GM18861 (cell line): ENCODE measurements at regions not wholly inside any gene's neighbourhood (a gene's known extent, or its start where the extent isn't known, plus 50 kb on each side); places are given as distances from the start of the nearest gene placed in this dataset.
"Not testable (repeated sequence)": the region's sequence is repeated elsewhere in the genome, so short reads cannot be mapped to it uniquely, and the experiment has no call there.

ENCODE experiments used
- ATAC-seq: cut with Tn5 transposase; IDR thresholded peaks from one replicate; pipeline ENCODE4 v1.9.1; 2021; ENCODE audit not compliant: unreplicated experiment

- ATAC-seq, result no peak
These were observed 560.0 kb downstream of the C6orf118 start for GRCh38 chr6:164749221-164750064.

GRCh38 chr6:164744301-164744700 is 565.1 kb downstream of the C6orf118 start:
- no peak for ATAC-seq

DNA sequence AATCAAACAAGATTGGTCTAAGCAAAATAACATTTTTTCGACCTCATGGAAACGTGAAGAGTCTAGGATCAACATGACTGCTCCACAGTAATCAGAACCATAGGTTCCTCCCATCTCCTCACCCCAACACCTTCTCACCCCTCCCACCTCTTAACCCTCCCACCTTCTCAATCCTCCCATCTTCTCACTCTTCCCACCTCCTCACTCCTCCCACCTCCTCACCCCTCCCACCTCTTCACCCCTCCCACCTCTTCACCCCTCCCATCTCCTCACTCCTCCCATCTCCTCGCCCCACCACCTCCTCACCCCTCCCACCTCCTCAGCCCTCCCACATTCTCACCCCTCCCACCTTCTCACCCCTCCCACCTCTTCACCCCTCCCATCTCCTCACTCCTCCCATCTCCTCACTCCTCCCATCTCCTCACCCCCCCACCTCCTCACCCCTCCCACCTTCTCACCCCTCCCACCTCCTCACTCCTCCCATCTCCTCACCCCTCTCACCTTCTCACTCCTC is 567.4 kb downstream of the C6orf118 start:
- ATAC-seq, result no peak

DNA sequence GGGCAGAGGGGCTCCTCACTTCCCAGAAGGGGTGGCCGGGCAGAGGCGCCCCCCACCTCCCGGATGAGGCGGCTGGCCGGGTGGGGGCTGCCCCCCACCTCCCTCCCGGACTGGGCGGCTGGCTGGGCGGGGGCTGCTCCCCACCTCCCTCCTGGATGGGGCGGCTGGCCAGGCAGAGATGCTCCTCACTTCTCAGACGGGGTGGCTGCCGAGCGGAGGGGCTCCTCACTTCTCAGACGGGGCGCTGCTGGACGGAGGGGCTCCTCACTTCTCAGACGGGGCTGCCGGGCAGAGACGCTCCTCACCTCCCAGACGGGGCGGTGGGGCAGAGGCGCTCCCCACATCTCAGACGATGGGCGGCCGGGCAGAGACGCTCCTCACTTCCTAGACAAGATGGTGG is 573.3 kb downstream of the C6orf118 start:
- ATAC-seq, result not testable (repeated sequence)

DNA sequence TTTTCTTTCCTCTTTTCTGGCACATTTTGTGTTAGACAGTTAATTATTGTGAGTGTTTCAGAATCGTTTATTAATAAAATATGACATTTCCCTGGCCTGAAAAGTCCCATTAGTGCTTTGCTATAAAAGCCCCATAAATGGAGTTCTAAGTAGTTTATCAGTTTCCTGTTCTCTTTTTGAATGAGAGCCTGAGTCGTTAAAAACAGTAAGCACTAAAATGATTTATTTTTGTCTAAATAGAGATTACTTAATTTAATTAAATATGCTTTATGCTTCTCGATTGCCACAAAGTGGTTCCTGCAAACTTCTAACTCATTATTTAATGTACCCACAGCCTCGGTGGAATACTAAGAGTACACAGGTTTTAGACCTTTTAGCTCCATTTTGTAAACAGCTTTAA is 577.9 kb downstream of the C6orf118 start:
- no peak for ATAC-seq

DNA sequence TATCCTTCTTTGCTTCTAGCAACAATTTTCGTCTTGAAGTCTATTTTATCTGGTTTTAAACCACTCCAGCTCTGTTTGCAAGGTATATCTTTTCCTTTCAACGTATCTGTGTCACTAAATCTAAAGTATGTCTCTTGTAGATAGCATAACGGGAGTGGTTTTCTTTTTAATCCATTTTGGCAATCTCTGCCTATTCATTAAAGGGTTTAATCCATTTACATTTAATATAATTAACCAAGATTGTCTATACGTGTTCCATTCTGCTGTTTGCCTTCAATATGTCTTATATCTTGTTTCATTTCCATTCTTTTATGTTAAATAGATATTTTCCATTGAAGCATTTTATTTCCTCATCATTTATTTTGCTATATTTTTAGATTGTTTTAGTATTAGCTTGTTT is 587.9 kb downstream of the C6orf118 start:
- ATAC-seq, result no peak

DNA sequence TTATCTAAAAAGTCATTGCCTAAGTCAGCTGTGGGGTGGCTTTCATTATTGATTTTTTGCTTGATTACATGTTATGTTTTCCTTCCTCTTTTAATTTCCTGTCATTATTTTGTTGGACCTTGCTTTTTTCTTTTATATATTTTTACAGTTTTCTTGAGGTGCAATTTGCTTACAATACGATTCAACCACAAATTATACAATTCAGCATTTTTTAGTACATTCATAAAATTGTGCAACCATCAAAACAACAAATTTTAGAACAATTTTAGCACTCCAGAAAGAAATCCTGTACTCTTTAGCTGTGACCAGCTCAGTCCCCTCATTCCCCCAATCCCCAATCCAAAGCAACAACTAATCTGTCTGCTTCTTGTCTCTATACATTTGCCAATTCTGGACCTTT is 608.9 kb downstream of the C6orf118 start:
- ATAC-seq, result no peak

GRCh38 chr6:164695896-164696295 is 613.5 kb downstream of the C6orf118 start:
- no peak for ATAC-seq

DNA sequence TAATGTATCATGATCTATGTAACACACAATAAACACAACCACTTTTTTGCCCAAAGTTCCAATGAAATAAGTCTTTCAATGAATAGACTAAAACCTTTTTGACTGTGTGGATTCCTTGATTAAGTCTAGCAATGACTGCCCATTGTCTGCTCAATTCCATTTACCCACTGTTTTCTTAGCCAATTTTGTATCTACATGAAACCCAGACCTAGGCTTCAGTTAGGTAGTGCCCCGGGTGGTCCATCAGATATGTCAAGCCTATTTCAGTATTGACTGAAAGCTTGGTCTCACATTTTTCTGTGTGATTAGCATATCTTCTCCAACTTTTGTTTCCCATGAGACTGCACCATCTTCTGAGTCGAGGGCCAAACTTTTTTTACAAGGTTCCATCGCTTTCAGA is 615.0 kb downstream of the C6orf118 start:
- ATAC-seq, result no peak

DNA sequence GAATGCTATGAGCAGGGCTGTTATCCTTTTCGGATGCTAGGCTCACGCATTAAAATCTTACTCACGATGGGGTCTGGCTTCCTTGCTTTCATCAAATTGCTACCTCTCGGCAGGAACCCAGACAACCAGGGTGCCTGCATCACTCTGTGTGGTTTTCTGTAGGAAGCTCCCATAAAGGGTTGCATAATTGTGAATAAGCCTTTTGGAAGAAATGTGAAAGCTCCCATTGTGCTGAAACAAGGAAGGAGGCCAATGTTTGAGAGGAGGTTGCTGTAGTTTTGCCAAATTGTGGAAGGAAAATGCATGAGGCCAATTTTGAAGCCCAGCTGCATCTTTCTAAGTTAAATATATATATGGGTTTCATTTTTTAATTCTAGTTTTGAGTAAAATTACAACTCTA is 615.5 kb downstream of the C6orf118 start:
- no peak for ATAC-seq

DNA sequence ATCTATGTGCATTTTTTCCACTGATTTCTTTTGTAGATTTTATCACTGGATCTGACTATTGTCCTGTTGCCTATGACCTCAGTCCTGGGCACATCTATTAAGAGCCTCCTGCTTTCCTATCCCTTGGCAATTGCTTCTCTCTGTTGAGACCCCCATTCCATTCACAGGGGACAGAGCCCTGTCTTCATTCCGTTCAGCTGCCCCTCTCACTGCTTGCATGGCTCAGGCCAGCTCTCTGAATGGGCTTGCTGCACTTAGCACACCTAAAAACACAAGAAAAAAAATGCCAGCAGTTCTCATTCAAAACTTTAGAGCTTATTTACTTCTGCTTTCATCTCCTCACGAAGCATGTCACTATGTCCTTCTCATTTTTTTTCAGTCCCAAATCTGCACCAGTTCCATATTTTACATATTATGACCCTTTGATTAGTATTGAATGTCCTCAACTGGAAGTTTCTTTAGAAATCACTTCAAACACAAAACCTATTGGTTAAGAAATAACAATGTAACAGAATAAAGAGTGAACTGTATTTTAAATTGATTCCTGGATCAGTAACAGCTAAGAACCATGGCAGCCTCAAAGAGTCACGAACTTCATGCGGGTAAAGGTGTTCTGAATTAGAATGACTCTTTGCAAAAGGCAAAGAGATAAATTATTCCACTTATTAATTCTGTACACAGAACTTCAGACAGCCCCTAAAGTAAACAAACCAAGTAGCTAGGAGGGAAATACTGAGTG is 616.5 kb downstream of the C6orf118 start:
- ATAC-seq, result no peak

- no peak for ATAC-seq
These were observed 618.5 kb downstream of the C6orf118 start for GRCh38 chr6:164690702-164691500.

DNA sequence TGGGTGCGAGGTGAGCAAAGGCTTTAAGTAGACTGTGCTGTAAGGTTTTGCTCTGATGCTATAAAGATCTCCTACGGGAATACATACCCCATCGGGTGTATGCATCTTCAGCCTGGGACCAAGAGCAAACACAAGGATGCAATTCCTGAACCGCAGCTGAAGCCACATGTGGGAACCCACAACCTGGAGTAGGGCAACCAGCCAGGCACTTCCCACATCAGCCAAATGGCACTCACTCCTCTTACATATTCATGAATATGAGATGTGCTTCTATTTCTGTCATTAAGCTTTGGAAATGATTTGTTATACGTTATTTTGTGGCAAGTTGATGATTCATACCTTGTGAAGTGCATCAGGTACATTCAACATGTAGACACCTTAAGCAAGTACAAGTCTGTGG is 619.2 kb downstream of the C6orf118 start:
- no peak for ATAC-seq

DNA sequence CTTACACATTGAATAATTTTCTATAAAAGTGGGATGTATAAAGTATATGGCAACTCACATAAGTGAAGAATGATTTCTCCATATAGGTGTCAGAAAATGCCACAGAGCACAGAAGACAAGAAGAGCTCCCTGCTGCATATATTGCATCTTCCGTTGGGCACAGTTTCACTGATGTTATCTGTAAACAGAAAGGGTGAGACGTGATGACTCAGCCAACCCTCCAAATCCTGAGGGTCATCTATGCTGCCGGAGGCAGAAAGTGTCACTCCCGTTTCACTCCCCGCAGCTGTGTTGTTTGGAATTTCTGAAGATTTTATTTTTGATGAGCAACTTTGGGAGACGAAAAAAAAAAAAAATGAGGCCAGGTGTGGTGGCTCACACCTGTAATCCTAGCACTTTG is 644.1 kb downstream of the C6orf118 start:
- ATAC-seq, result no peak

GRCh38 chr6:164663634-164664033 is 645.8 kb downstream of the C6orf118 start:
- ATAC-seq, result no peak

GRCh38 chr6:164661716-164662115 is 647.7 kb downstream of the C6orf118 start:
- ATAC-seq, result no peak

GRCh38 chr6:164660781-164661180 is 648.6 kb downstream of the C6orf118 start:
- no peak for ATAC-seq

DNA sequence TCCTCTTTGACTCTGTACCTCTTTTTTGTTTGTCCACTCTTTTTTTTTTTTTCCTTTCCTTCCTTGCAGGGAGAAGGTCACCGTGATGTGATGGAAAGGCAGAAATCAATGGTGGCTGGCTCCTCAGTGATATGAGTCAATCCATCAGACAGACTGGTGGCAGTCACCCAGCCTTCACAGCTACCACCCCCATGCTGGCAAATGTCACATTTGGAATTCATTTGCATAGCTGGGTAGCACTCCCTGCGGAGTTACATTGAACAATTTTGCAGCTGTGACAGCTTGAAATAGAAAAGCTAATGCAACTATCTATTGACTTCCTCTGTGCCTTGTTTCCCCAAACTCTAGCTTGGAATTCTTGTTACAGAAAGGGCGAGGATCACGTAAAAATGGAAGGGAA is 668.4 kb downstream of the C6orf118 start:
- no peak for ATAC-seq

DNA sequence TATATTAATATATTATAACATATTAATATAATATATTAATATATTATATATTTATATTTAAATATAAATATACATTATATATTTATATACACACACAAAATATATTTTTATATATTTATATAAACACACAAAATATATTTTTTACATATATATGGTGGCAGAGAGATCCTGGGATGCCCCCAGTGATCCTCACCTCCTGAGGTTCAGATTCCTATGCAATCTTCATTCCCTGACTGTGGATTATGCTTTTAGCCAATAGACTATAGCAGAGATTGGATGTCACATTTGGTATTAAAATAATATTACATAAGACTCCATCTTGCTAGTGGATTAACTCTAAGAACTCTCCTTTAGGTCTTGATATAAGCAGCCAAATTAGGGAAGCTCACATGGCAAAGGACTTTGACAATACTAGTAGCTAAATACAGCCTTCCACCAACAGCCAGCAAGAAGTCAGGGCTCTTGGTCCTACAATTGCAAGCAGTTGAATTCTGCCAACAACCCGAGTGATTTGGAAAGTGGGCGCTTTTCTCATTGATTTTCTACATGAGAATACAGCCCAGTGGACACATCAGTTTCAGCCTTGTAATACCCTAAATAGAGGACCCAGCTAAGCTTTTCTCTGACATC is 681.0 kb downstream of the C6orf118 start:
- no peak for ATAC-seq

- no peak for ATAC-seq
These were observed 692.4 kb downstream of the C6orf118 start for GRCh38 chr6:164616917-164617524.
